ENCODE measurements at regions not wholly inside any gene's neighbourhood (a gene's known extent, or its start where the extent isn't known, plus 50 kb on each side); places are given as distances from the start of the nearest gene placed in this dataset.

DNA sequence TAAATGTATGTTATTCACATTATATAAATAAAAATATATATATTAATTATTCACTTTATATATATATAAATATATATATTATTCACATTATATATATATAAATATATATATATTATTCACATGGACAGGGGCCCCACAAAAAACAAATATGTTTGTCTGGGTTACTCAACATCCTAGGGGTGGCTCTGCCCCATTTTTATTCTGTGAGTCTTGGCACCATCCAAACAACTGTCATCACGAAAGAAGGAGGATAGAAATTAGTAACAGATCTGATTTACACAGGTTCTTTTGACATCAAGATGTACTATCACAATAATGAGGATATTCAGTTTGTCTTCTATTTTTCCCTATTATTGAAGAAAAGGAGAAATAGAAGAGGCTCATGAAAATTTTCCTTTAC is 187.3 kb downstream of the GPX5 start:
- no peak overlapping the region for H3K4me3 ChIP-seq (ENCODE audit: low read length)
- no peaks in the 10 kb centered on the region for H3K27me3 ChIP-seq (ENCODE audit: control insufficient read depth, insufficient read depth, low read length)
- H3K9ac ChIP-seq (ENCODE audit: low read depth, low read length) = no peak overlapping the region
- no peaks in the 10 kb centered on the region for H3K36me3 ChIP-seq (ENCODE audit: insufficient read depth, low read length)
- no peak overlapping the region for H3K4me2 ChIP-seq (ENCODE audit: low read length)
- H3K4me1 ChIP-seq (ENCODE audit: control insufficient read depth, insufficient read depth, low read length) = peaks cover 7% of the 10 kb centered on the region
- no peaks in the 10 kb centered on the region for H3K9me3 ChIP-seq (replicated peaks; ENCODE audit: low read length)

- Histone ChIP-seq H3K9ac (ENCODE audit: low read depth, low read length) (no peak overlapping the region), H3K4me2 (ENCODE audit: low read length) (no peak overlapping the region), H3K36me3 (ENCODE audit: insufficient read depth, low read length) (no peaks in the 10 kb centered on the region), H3K27me3 (ENCODE audit: control insufficient read depth, insufficient read depth, low read length) (no peaks in the 10 kb centered on the region), H3K9me3 (replicated peaks; ENCODE audit: low read length) (no peaks in the 10 kb centered on the region), H3K4me1 (ENCODE audit: control insufficient read depth, insufficient read depth, low read length) (no peaks in the 10 kb centered on the region), H3K4me3 (ENCODE audit: low read length) (no peak overlapping the region)
Observed at GRCh38 chr6:28719275-28719940, 193.7 kb downstream of the GPX5 start.

DNA sequence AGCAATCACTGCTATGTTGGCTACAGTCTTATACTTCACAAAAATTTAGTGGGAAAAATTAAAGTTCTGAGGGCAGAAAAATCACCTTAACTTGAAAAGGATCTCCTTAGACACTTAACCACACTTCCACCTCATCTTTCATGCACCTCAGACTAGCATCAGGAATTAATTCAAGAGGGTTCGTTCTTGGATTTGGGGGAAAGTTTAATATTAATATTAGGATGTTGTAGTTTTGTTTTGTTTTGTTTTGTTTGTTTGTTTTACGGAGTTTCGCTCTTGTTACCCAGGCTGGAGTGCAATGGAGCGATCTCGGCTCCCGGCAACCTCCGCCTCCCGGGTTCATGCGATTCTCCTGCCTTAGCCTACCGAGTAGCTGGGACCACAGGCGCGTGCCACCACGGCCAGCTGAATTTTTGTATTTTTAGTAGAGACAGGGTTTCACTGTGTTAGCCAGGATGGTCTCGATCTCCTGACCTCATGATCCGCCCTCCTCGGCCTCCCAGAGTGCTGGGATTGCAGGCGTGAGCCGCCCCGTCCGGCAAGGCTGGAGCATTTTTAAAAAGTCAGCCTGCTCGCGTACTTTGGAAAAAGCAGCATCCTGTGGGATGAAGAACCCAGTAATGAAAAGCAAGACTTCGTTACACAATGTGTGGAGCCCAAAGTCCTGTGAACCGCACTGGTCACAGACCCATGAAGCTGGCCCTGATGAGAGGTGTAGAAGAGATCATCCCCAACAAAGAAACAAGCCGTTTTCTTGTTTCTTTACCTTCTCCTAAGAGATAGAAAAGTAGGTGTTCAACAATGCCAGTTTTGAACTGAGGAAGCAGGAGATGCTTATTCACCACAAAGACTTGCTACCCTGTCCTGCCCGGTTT is 194.9 kb downstream of the GPX5 start:
- H3K4me3 ChIP-seq (ENCODE audit: low read length) = no peak overlapping the region
- no peaks in the 10 kb centered on the region for H3K36me3 ChIP-seq (ENCODE audit: insufficient read depth, low read length)
- H3K4me1 ChIP-seq (ENCODE audit: control insufficient read depth, insufficient read depth, low read length) = no peaks in the 10 kb centered on the region
- H3K9me3 ChIP-seq (replicated peaks; ENCODE audit: low read length) = no peaks in the 10 kb centered on the region
- H3K27me3 ChIP-seq (ENCODE audit: control insufficient read depth, insufficient read depth, low read length) = no peaks in the 10 kb centered on the region
- no peak overlapping the region for H3K4me2 ChIP-seq (ENCODE audit: low read length)
- H3K9ac ChIP-seq (ENCODE audit: low read depth, low read length) = no peak overlapping the region

DNA sequence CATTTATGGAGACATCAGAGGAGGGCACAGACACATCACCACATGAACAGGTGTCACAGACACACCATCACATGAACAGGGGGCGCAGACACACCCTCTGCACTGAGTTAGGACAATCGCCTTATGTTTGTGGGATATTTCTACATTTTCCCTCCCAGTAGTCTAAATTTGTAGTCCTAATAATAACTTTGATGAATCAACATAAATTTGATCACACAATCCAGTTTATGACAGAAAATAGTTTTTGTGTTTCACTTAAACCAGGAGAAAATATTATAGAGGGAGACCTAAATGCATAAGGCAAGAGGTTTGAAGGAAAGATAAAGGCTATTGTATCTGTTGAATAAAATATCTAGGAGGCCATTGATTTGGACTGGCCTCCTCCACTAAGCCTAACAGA is 195.7 kb downstream of the GPX5 start:
- H3K27me3 ChIP-seq (ENCODE audit: control insufficient read depth, insufficient read depth, low read length) = no peaks in the 10 kb centered on the region
- H3K9me3 ChIP-seq (replicated peaks; ENCODE audit: low read length) = no peaks in the 10 kb centered on the region
- H3K9ac ChIP-seq (ENCODE audit: low read depth, low read length) = no peak overlapping the region
- no peaks in the 10 kb centered on the region for H3K4me1 ChIP-seq (ENCODE audit: control insufficient read depth, insufficient read depth, low read length)
- H3K4me2 ChIP-seq (ENCODE audit: low read length) = no peak overlapping the region
- no peaks in the 10 kb centered on the region for H3K36me3 ChIP-seq (ENCODE audit: insufficient read depth, low read length)
- no peak overlapping the region for H3K4me3 ChIP-seq (ENCODE audit: low read length)

DNA sequence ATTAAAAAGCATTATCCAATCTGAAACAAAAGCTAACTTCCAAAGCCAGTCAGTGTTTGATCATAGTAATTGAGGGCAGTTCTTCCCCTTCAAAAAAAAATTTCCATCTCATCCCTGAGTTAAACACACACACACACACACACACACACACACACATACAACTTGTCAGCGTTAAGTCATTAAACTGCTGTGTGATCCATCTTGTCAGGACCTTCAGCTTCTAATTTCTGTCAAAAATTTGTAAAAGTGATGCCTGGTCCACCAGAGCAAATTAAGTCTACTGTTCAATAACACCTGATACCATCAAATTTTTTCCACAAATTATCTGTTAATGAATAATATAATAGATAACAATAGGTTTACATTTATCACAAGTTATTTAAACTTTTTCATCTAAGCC is 198.7 kb downstream of the GPX5 start:
- Histone ChIP-seq H3K36me3 (ENCODE audit: insufficient read depth, low read length) (no peaks in the 10 kb centered on the region), H3K9ac (ENCODE audit: low read depth, low read length) (no peak overlapping the region), H3K27me3 (ENCODE audit: control insufficient read depth, insufficient read depth, low read length) (no peaks in the 10 kb centered on the region), H3K4me1 (ENCODE audit: control insufficient read depth, insufficient read depth, low read length) (no peaks in the 10 kb centered on the region), H3K9me3 (replicated peaks; ENCODE audit: low read length) (no peaks in the 10 kb centered on the region), H3K4me3 (ENCODE audit: low read length) (no peak overlapping the region), H3K4me2 (ENCODE audit: low read length) (no peak overlapping the region)

DNA sequence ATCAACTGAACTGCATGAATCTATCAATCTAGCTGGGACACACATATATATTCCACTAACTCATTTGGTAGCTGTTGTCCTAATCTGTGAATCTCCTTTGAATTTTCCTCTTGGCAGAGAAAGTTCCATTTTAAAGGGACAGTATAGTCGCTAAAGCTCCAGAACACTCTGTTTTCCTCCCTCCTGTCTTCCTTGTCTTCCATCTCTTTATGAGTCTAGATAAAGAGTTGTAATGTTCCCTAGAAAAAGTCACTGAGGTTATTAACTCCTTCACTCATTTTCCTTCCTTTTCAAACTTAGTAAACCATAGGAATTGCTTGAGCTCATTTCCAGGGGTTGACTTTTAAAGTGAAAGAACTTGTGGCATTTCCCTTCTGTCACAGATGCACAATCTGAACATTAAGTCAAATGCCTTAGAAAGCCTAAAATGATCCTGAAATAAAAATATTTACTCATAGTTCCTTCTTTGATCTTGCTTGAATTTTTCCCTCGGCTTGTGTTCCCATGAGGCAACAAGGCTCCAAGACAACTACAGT is 198.4 kb downstream of the TRIM27 start:
- H3K36me3 ChIP-seq (ENCODE audit: insufficient read depth, low read length) = no peaks in the 10 kb centered on the region
- H3K4me3 ChIP-seq (ENCODE audit: low read length) = no peak overlapping the region
- no peaks in the 10 kb centered on the region for H3K9me3 ChIP-seq (replicated peaks; ENCODE audit: low read length)
- H3K4me2 ChIP-seq (ENCODE audit: low read length) = no peak overlapping the region
- no peaks in the 10 kb centered on the region for H3K27me3 ChIP-seq (ENCODE audit: control insufficient read depth, insufficient read depth, low read length)
- H3K9ac ChIP-seq (ENCODE audit: low read depth, low read length) = no peak overlapping the region
- no peaks in the 10 kb centered on the region for H3K4me1 ChIP-seq (ENCODE audit: control insufficient read depth, insufficient read depth, low read length)

DNA sequence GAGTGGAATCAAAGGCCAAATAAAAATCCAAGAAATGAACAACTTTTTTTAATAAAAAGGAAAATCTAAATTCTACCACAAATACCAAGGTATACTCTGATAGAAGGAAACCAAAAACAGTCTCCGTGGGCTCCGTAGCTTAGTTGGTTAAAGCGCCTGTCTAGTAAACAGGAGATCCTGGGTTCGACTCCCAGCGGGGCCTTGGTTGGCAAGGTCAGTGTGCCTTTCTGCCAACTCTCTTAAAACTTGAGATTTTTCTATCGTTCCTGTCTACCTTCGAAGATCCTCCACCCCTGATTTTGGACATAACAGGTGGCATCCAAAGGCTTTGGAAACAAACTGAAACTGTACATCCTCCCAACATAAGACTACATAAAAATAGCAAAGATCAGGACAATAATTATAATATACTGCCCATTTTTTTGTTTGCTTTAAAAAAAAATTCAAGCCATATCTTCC is 197.9 kb downstream of the TRIM27 start:
- H3K9me3 ChIP-seq (replicated peaks; ENCODE audit: low read length) = no peaks in the 10 kb centered on the region
- H3K36me3 ChIP-seq (ENCODE audit: insufficient read depth, low read length) = no peaks in the 10 kb centered on the region
- no peak overlapping the region for H3K4me2 ChIP-seq (ENCODE audit: low read length)
- no peak overlapping the region for H3K4me3 ChIP-seq (ENCODE audit: low read length)
- H3K9ac ChIP-seq (ENCODE audit: low read depth, low read length) = no peak overlapping the region
- H3K4me1 ChIP-seq (ENCODE audit: control insufficient read depth, insufficient read depth, low read length) = no peaks in the 10 kb centered on the region
- H3K27me3 ChIP-seq (ENCODE audit: control insufficient read depth, insufficient read depth, low read length) = peaks cover 5% of the 10 kb centered on the region

DNA sequence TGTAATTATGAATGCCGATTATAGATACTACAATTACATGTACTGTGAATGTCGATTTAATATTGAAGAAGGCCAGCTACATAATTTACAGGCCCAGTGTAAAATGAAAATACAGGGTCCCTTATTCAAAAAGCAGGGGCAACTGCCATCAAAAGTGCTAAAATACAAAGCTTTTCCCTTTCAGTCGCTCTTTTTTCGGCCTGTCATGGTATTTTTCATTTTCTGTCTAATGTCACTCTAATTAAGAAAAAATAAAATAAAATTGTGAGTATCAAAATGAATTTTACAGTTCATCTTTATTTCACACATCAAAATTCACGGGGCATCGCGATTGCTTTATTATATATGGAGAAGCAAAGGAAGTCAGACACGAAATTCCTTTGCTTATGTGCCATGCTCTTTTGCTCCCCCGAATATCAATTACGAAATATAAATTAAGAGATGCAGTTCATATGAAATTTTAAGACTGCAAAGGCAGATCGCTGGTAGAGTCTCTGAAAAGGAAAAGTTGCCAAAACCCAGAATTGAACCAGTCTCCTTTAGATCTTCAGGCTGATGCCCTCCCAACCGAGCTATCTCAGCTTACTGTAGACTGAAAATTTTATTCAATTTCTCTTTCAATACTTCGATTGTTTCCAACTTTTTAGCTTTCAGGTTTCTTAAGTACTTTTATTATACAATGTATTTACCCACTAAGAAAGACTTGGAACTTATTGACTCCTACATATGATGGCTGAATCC is 197.0 kb downstream of the TRIM27 start:
- Histone ChIP-seq H3K4me2 (ENCODE audit: low read length) (no peak overlapping the region), H3K9me3 (replicated peaks; ENCODE audit: low read length) (no peaks in the 10 kb centered on the region), H3K4me1 (ENCODE audit: control insufficient read depth, insufficient read depth, low read length) (no peaks in the 10 kb centered on the region), H3K4me3 (ENCODE audit: low read length) (no peak overlapping the region), H3K9ac (ENCODE audit: low read depth, low read length) (no peak overlapping the region), H3K36me3 (ENCODE audit: insufficient read depth, low read length) (no peaks in the 10 kb centered on the region), H3K27me3 (ENCODE audit: control insufficient read depth, insufficient read depth, low read length) (peaks cover 12% of the 10 kb centered on the region)

DNA sequence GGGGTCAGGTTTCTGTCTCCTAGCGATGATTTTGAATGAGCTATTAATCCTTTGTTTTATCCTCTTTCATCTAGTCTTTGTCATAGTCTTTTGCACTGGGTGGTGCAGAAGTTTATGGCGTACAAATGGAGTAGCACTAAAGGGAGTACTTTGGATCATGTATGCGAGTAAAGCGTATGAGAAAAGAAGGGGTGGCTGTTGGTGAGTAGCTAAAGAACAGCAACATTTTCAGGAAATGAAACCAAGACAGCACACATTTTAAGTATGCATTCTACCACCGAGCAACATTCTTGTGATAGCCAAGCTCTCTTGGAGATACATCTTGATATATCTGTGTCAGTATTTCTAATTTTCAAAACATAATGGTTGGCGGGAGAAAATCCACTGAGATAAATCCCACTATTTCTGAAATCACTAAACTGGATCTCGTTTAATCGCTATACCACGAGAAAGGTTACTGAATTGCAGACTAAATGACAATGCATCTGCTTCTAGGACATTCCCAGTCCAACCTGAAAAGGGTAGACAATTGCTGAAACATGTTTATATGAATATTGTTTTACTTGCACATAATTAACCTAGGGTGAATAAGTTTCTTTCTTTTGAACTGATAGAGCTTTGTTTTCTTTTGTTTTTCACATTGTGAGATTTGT is 196.1 kb downstream of the TRIM27 start:
- peaks cover 18% of the 10 kb centered on the region for H3K27me3 ChIP-seq (ENCODE audit: control insufficient read depth, insufficient read depth, low read length)
- H3K9me3 ChIP-seq (replicated peaks; ENCODE audit: low read length) = no peaks in the 10 kb centered on the region
- H3K4me1 ChIP-seq (ENCODE audit: control insufficient read depth, insufficient read depth, low read length) = no peaks in the 10 kb centered on the region
- H3K4me2 ChIP-seq (ENCODE audit: low read length) = peak overlapping the region; percentile 87
- H3K36me3 ChIP-seq (ENCODE audit: insufficient read depth, low read length) = no peaks in the 10 kb centered on the region
- no peak overlapping the region for H3K9ac ChIP-seq (ENCODE audit: low read depth, low read length)
- H3K4me3 ChIP-seq (ENCODE audit: low read length) = no peak overlapping the region

GRCh38 chr6:28729501-28730402 is 194.0 kb downstream of the TRIM27 start:
- Histone ChIP-seq H3K9me3 (replicated peaks; ENCODE audit: low read length) (no peaks in the 10 kb centered on the region), H3K27me3 (ENCODE audit: control insufficient read depth, insufficient read depth, low read length) (peaks cover 37% of the 10 kb centered on the region), H3K36me3 (ENCODE audit: insufficient read depth, low read length) (no peaks in the 10 kb centered on the region), H3K4me1 (ENCODE audit: control insufficient read depth, insufficient read depth, low read length) (no peaks in the 10 kb centered on the region), H3K4me2 (ENCODE audit: low read length) (peak overlapping the region; percentile 36), H3K4me3 (ENCODE audit: low read length) (peak overlapping the region; percentile 12), H3K9ac (ENCODE audit: low read depth, low read length) (no peak overlapping the region)
